ENCODE measurements at regions not wholly inside any gene's neighbourhood (a gene's known extent, or its start where the extent isn't known, plus 50 kb on each side); places are given as distances from the start of the nearest gene placed in this dataset.

- TF ChIP-seq CTCF (conservative IDR thresholded peaks at IDR 0.05; ENCODE audit: low read length) = no peak
- TF ChIP-seq EZH2phosphoT487 (IDR thresholded peaks at IDR 0.05; ENCODE audit: borderline replicate concordance) = no peak
Observed at GRCh38 chr13:78841358-78841963, 182.5 kb upstream of the OBI1 start.
